ENCODE measurements at regions not wholly inside any gene's neighbourhood (a gene's known extent, or its start where the extent isn't known, plus 50 kb on each side); places are given as distances from the start of the nearest gene placed in this dataset.

DNA sequence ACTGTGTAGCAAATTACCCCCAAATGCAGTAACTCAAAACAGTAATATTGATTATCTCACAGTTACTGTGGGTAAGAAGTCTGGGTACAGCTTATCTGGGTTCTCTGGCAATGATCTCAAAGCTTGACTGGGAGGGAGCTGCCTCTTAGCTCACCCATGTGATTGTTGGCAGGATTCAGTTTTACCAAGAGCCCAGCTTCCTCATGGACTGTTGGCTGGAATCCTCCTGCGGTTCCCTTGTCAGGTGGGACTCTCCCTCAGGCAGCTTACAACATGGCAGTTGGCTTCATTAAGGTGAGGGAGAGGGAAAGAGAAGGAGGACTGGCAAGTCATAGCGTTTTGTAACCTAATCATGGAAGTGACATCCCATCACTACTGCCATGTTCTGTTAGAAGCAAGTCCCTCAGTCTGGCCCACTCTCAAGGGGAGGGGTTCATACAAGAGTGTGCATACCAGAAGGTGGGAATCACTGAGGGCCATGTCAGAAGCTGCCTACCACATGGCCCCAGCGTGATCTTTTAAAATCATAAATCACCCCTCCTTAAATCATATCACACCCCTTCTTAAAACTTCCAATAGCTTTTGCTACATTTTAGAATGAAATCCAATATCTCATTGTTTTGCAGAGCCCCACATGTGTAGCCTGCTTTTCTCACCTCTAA, 108.1 kb downstream of the OLFM4 start:
- intact Hi-C loops (cut with DNase I, micrococcal nuclease), result no loop called here
- Histone ChIP-seq H3K9me3 (no peaks in the 10 kb centered on the region), H3K36me3 (ENCODE audit: low read depth) (no peaks in the 10 kb centered on the region), H3K4me1 (ENCODE audit: low read depth) (no peaks in the 10 kb centered on the region), H3K4me3 (no peak overlapping the region)
- TF ChIP-seq, protein P1, sequence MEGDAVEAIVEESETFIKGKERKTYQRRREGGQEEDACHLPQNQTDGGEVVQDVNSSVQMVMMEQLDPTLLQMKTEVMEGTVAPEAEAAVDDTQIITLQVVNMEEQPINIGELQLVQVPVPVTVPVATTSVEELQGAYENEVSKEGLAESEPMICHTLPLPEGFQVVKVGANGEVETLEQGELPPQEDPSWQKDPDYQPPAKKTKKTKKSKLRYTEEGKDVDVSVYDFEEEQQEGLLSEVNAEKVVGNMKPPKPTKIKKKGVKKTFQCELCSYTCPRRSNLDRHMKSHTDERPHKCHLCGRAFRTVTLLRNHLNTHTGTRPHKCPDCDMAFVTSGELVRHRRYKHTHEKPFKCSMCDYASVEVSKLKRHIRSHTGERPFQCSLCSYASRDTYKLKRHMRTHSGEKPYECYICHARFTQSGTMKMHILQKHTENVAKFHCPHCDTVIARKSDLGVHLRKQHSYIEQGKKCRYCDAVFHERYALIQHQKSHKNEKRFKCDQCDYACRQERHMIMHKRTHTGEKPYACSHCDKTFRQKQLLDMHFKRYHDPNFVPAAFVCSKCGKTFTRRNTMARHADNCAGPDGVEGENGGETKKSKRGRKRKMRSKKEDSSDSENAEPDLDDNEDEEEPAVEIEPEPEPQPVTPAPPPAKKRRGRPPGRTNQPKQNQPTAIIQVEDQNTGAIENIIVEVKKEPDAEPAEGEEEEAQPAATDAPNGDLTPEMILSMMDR (IDR thresholded peaks at IDR 0.05), result no peak
- ATAC-seq, result no peak
- no peak for DNase-seq

DNA sequence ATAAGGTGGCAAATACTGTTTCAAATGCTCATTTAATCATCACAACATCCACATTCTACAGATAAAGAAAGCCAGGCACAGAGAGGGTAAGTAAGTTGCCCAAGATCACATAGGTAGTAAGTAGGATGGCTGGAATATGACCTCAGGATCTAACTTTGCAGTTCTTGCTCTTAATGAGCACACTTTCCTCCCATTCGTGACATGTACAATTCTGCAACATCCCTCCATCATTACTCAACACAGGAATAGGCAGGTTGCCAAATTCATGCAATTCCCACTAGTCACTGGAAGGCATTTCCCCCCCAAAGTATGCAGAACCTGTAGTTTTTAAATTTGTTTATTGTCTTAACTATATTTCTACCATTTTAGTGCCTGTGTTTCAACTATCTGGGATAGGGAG, 109.2 kb downstream of the OLFM4 start:
- Histone ChIP-seq H3K4me3 (no peak overlapping the region), H3K36me3 (ENCODE audit: low read depth) (no peaks in the 10 kb centered on the region), H3K9me3 (no peaks in the 10 kb centered on the region), H3K4me1 (ENCODE audit: low read depth) (no peaks in the 10 kb centered on the region)
- TF ChIP-seq, protein P1 (IDR thresholded peaks at IDR 0.05), result no peak
- intact Hi-C loops (cut with DNase I, micrococcal nuclease), result no loop called here
- no peak for ATAC-seq
- no peak for DNase-seq

DNA sequence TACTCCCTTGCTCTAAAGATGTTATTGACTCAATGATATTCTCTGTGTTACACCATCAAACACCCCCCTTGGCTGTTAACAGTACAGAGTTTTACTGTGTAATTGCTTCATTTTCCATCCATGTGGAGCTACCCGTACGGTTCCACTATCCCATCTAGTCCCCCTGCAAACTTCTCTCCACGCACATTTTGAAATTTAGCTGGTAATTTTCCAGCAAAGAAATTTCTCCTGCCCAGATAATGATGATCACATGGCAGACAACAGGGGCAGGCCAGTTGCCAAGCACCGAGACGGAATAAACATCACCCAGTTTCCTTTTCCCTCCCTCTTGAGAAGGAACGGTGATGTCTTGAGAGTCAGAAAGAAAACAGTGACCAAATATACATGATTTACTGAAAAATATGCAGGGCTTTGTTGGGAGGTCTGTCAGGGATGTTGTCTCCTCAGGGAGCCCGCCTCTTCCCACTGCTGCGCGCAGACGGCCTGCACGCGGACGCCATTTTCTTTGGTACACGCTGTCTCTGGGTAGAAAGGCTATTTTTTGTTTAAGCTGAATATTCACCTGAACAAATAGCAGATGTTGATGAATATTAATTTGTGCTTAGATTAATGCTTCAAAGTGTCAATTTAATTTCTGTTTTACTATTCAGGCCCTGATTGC, 109.9 kb downstream of the OLFM4 start:
- no peak for DNase-seq
- TF ChIP-seq, protein P1 (IDR thresholded peaks at IDR 0.05), result no peak

DNA sequence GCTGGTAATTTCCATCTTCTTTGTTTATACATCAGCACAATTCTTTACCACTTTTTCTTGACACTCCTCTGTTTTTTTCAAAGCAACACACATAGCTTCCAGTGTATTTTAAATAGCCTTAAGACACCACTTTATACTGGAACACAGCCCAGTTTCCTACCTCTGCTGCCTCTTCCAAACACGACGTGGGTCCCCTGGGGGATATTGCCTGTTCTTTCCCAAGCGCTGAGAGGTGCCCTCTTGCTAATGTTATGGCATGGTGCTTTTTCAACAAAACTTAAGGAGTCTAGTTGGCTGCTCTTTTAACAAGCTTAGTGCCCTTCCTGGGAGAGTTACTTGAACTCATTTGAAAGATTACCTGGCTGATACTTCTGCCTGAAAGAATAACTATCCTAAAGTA, 112.7 kb downstream of the OLFM4 start:
- no peak for DNase-seq
- no peaks in the 10 kb centered on the region for H3K36me3 ChIP-seq (ENCODE audit: low read depth)
- intact Hi-C loops (cut with DNase I, micrococcal nuclease), result no loop called here
- H3K9me3 ChIP-seq, result no peaks in the 10 kb centered on the region
- TF ChIP-seq, protein P1 (IDR thresholded peaks at IDR 0.05), result no peak
- no peaks in the 10 kb centered on the region for H3K4me1 ChIP-seq (ENCODE audit: low read depth)
- no peak overlapping the region for H3K4me3 ChIP-seq
- no peak for ATAC-seq

More for the DNA sequence above, 109.9 kb downstream of the OLFM4 start:
- ATAC-seq, result no peak
- H3K36me3 ChIP-seq (ENCODE audit: low read depth), result no peaks in the 10 kb centered on the region
- H3K9me3 ChIP-seq, result no peaks in the 10 kb centered on the region
- intact Hi-C loops (cut with DNase I, micrococcal nuclease), result no loop called here
- no peak overlapping the region for H3K4me3 ChIP-seq
- no peaks in the 10 kb centered on the region for H3K4me1 ChIP-seq (ENCODE audit: low read depth)

DNA sequence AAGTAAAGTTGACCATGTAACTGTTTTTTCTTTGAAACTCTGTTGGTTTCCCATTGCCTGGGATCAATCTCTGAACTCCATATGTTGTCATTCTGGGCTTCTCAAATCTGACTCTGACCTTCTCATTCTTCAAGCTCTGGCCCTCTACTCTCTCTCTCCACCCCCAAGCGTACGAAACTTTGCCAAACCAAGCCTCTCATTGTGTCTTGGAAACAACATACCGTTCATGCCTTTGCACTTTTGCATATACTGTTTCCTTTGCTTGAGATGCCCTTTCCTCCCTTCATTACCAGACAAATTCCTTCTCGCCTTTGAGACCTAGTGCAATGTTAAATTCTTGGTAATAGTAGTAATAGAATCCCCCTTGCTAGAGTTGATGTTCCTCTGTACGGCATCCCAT, 113.7 kb downstream of the OLFM4 start:
- DNase-seq, result no peak
- intact Hi-C loops (cut with DNase I, micrococcal nuclease), result no loop called here
- TF ChIP-seq, protein P1 (IDR thresholded peaks at IDR 0.05), result no peak

More for the DNA sequence above, 113.7 kb downstream of the OLFM4 start:
- no peaks in the 10 kb centered on the region for H3K9me3 ChIP-seq
- ATAC-seq, result no peak
- H3K4me3 ChIP-seq, result no peak overlapping the region
- H3K4me1 ChIP-seq (ENCODE audit: low read depth), result no peaks in the 10 kb centered on the region
- no peaks in the 10 kb centered on the region for H3K36me3 ChIP-seq (ENCODE audit: low read depth)
